ENCODE measurements at regions not wholly inside any gene's neighbourhood (a gene's known extent, or its start where the extent isn't known, plus 50 kb on each side); places are given as distances from the start of the nearest gene placed in this dataset.
"Not testable (repeated sequence)": the region's sequence is repeated elsewhere in the genome, so short reads cannot be mapped to it uniquely, and the experiment has no call there.

GRCh38 chr20:47940101-47940813 lies 155.0 kb upstream of the SULF2 start:
- DNase-seq = no peak

GRCh38 chr20:47936612-47937011 lies 151.3 kb upstream of the SULF2 start:
- no peak for DNase-seq

- no peak for DNase-seq
These were observed 149.5 kb upstream of the SULF2 start for GRCh38 chr20:47934761-47935160.

- DNase-seq = no peak
These were observed 146.2 kb upstream of the SULF2 start for GRCh38 chr20:47931443-47931842.

GRCh38 chr20:47931002-47931401 lies 145.7 kb upstream of the SULF2 start:
- DNase-seq = no peak

GRCh38 chr20:47929368-47930115 lies 144.3 kb upstream of the SULF2 start:
- peak; percentile 74 for DNase-seq

- DNase-seq = no peak
These were observed 142.7 kb upstream of the SULF2 start for GRCh38 chr20:47927944-47928343.

GRCh38 chr20:47927385-47927851 lies 142.1 kb upstream of the SULF2 start:
- DNase-seq = no peak

GRCh38 chr20:47926731-47927130 lies 141.4 kb upstream of the SULF2 start:
- DNase-seq = no peak

GRCh38 chr20:47925593-47925992 lies 140.3 kb upstream of the SULF2 start:
- DNase-seq = no peak

GRCh38 chr20:47922269-47922668 lies 137.0 kb upstream of the SULF2 start:
- DNase-seq = peak; percentile 29

GRCh38 chr20:47921829-47922228 lies 136.5 kb upstream of the SULF2 start:
- DNase-seq = peak; percentile 46

- DNase-seq = no peak
These were observed 136.1 kb upstream of the SULF2 start for GRCh38 chr20:47921408-47921807.

GRCh38 chr20:47917549-47918070 lies 132.3 kb upstream of the SULF2 start:
- no peak for DNase-seq

- DNase-seq = no peak
These were observed 130.2 kb upstream of the SULF2 start for GRCh38 chr20:47915495-47915894.

GRCh38 chr20:47914792-47915191 lies 129.5 kb upstream of the SULF2 start:
- DNase-seq = no peak

GRCh38 chr20:47912786-47913501 lies 127.7 kb upstream of the SULF2 start:
- not testable (repeated sequence) for DNase-seq

- DNase-seq = not testable (repeated sequence)
These were observed 126.9 kb upstream of the SULF2 start for GRCh38 chr20:47912165-47912564.

- DNase-seq = not testable (repeated sequence)
These were observed 124.6 kb upstream of the SULF2 start for GRCh38 chr20:47909696-47910369.

GRCh38 chr20:47908361-47909035 lies 123.2 kb upstream of the SULF2 start:
- DNase-seq = not testable (repeated sequence)

GRCh38 chr20:47907951-47908350 lies 122.7 kb upstream of the SULF2 start:
- DNase-seq = not testable (repeated sequence)
